Mesothelial cell of epicardium (in vitro differentiated cells): ENCODE measurements at regions not wholly inside any gene's neighbourhood (a gene's known extent, or its start where the extent isn't known, plus 50 kb on each side); places are given as distances from the start of the nearest gene placed in this dataset.

Source experiments
- DNase-seq, 2 experiments: peaks; one replicate each; pipeline ENCODE4 v3.0.0; 2021; ENCODE audit warnings: low spot score in 2 of 2; ENCODE audit not compliant: unreplicated experiment in 2 of 2
- H3K27ac Mint-ChIP-seq: 2 replicates; pipeline ENCODE4 v1.8.0; 2021; ENCODE audit warnings: mixed read lengths
- H3K27me3 Mint-ChIP-seq: 2 replicates; pipeline ENCODE4 v1.8.0; 2021; ENCODE audit warnings: low read depth, mixed read lengths
- H3K36me3 Mint-ChIP-seq: 2 replicates; pipeline ENCODE4 v1.8.0; 2021; ENCODE audit warnings: mixed read lengths
- H3K4me1 Mint-ChIP-seq: 2 replicates; pipeline ENCODE4 v1.8.0; 2021; ENCODE audit warnings: mixed read lengths
- H3K4me3 Mint-ChIP-seq: 2 replicates; pipeline ENCODE4 v1.8.0; 2021; ENCODE audit warnings: mild to moderate bottlenecking, moderate library complexity, mixed read lengths
- H3K9me3 Mint-ChIP-seq: 2 replicates; pipeline ENCODE4 v1.8.0; 2021; ENCODE audit warnings: mixed read lengths
- CTCF ChIP-seq: fragments of 200-600 bp; sonication (generic); IDR thresholded peaks from one replicate; pipeline ENCODE4 v1.5.0; 2021; ENCODE audit warnings: antibody characterized with exemption; ENCODE audit not compliant: unreplicated experiment

- TF ChIP-seq CTCF, result no peak
- Mint-ChIP-seq H3K27me3 (no peaks in the 10 kb centered on the region), H3K4me3 (no peak overlapping the region), H3K9me3 (no peaks in the 10 kb centered on the region), H3K27ac (no peak overlapping the region), H3K4me1 (peaks cover 56% of the 10 kb centered on the region), H3K36me3 (no peaks in the 10 kb centered on the region)
- no peak for DNase-seq
Measured at GRCh38 chr5:111977436-111977829, 220.4 kb upstream of the NREP start.

- no peak overlapping the region for H3K4me3 Mint-ChIP-seq
- no peak for DNase-seq
- no peak for TF ChIP-seq CTCF
- no peaks in the 10 kb centered on the region for H3K9me3 Mint-ChIP-seq
- no peak overlapping the region for H3K27ac Mint-ChIP-seq
- no peaks in the 10 kb centered on the region for H3K36me3 Mint-ChIP-seq
- peaks cover 56% of the 10 kb centered on the region for H3K4me1 Mint-ChIP-seq
- H3K27me3 Mint-ChIP-seq, result no peaks in the 10 kb centered on the region
Measured at GRCh38 chr5:111976705-111977435, 219.9 kb upstream of the NREP start.

- H3K4me1 Mint-ChIP-seq, result peaks cover 47% of the 10 kb centered on the region
- H3K27ac Mint-ChIP-seq, result no peak overlapping the region
- no peak for TF ChIP-seq CTCF
- H3K9me3 Mint-ChIP-seq, result no peaks in the 10 kb centered on the region
- H3K27me3 Mint-ChIP-seq, result no peaks in the 10 kb centered on the region
- H3K36me3 Mint-ChIP-seq, result no peaks in the 10 kb centered on the region
- no peak for DNase-seq
- no peak overlapping the region for H3K4me3 Mint-ChIP-seq
Measured at GRCh38 chr5:111975133-111975532, 218.1 kb upstream of the NREP start.

GRCh38 chr5:111973961-111974360 is 217.0 kb upstream of the NREP start:
- Mint-ChIP-seq H3K4me1 (peaks cover 36% of the 10 kb centered on the region), H3K27ac (peak overlapping the region; percentile 26), H3K9me3 (no peaks in the 10 kb centered on the region), H3K4me3 (no peak overlapping the region), H3K36me3 (no peaks in the 10 kb centered on the region), H3K27me3 (no peaks in the 10 kb centered on the region)
- TF ChIP-seq CTCF, result no peak
- no peak for DNase-seq

GRCh38 chr5:111972548-111972947 is 215.6 kb upstream of the NREP start:
- H3K9me3 Mint-ChIP-seq, result no peaks in the 10 kb centered on the region
- no peaks in the 10 kb centered on the region for H3K27me3 Mint-ChIP-seq
- no peak overlapping the region for H3K27ac Mint-ChIP-seq
- TF ChIP-seq CTCF, result no peak
- H3K4me1 Mint-ChIP-seq, result peaks cover 42% of the 10 kb centered on the region
- H3K4me3 Mint-ChIP-seq, result no peak overlapping the region
- H3K36me3 Mint-ChIP-seq, result no peaks in the 10 kb centered on the region
- no peak for DNase-seq

GRCh38 chr5:111972080-111972479 is 215.1 kb upstream of the NREP start:
- Mint-ChIP-seq H3K36me3 (no peaks in the 10 kb centered on the region), H3K27me3 (no peaks in the 10 kb centered on the region), H3K4me3 (no peak overlapping the region), H3K9me3 (no peaks in the 10 kb centered on the region), H3K27ac (no peak overlapping the region), H3K4me1 (peaks cover 42% of the 10 kb centered on the region)
- no peak for DNase-seq
- TF ChIP-seq CTCF, result no peak
